ENCODE measurements at regions not wholly inside any gene's neighbourhood (a gene's known extent, or its start where the extent isn't known, plus 50 kb on each side); places are given as distances from the start of the nearest gene placed in this dataset.

DNA sequence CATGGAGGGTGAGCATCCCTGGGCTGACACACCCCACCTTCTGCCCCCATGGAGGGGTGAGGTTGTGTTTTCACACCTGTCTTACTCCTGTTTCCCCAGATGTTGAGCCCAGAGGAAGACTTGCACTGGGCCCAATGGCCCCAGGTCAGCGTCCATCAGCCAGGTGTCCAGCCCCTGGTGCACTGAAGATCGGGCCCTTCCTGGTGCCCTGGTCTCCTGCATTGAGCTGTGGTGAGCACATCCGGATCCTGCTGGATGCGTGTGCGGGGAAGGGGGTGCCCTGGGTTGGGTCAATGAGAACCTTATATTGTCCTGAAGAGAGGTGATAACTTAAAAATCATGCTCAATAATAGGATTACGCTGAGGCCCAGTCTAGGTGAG is 227.3 kb downstream of the SNRPN start:
- no peak for DNase-seq (ENCODE audit: low read depth)
- TF ChIP-seq, protein P1, sequence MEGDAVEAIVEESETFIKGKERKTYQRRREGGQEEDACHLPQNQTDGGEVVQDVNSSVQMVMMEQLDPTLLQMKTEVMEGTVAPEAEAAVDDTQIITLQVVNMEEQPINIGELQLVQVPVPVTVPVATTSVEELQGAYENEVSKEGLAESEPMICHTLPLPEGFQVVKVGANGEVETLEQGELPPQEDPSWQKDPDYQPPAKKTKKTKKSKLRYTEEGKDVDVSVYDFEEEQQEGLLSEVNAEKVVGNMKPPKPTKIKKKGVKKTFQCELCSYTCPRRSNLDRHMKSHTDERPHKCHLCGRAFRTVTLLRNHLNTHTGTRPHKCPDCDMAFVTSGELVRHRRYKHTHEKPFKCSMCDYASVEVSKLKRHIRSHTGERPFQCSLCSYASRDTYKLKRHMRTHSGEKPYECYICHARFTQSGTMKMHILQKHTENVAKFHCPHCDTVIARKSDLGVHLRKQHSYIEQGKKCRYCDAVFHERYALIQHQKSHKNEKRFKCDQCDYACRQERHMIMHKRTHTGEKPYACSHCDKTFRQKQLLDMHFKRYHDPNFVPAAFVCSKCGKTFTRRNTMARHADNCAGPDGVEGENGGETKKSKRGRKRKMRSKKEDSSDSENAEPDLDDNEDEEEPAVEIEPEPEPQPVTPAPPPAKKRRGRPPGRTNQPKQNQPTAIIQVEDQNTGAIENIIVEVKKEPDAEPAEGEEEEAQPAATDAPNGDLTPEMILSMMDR (IDR thresholded peaks at IDR 0.05; ENCODE audit: low read length, missing control alignments): no peak
- no peak overlapping the region for H3K4me3 ChIP-seq (replicated peaks; ENCODE audit: low read depth, low read length)

DNA sequence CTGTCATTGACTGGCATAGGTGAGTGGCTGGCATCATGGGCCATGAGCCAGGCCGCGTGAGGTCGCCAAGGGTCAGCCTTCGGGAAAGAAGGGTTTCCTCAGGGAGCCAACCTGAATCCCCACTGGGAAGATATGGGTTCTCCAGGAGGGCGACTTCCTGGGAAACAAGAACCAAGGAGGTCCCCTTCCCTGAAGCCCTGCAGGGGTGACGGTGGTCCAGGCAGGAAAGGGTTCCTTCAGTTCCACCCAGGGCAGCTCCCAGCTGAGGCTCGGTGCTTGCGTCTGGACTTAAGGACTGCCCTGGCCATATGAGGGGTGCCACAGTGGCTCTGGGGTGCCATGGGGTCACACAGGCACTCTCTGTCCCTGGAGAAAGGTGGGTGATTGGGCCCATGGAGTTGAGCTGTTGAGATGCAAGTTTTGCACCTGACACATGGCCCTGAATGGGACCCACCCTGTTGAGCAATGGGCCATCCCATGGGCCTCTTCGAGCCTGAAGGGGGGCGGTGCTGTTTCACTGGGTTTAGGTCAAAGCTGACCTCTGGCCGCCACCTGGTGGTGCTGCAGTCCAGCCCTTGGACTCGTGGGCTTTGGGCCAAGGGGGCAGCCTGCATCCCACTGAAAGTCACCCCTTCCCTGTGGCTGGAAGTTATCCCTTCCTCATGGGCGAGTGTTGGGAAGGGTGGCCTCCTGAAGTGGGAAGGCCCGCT is 228.1 kb downstream of the SNRPN start:
- TF ChIP-seq, protein P1 (IDR thresholded peaks at IDR 0.05; ENCODE audit: low read length, missing control alignments): no peak
- DNase-seq (ENCODE audit: low read depth): no peak

DNA sequence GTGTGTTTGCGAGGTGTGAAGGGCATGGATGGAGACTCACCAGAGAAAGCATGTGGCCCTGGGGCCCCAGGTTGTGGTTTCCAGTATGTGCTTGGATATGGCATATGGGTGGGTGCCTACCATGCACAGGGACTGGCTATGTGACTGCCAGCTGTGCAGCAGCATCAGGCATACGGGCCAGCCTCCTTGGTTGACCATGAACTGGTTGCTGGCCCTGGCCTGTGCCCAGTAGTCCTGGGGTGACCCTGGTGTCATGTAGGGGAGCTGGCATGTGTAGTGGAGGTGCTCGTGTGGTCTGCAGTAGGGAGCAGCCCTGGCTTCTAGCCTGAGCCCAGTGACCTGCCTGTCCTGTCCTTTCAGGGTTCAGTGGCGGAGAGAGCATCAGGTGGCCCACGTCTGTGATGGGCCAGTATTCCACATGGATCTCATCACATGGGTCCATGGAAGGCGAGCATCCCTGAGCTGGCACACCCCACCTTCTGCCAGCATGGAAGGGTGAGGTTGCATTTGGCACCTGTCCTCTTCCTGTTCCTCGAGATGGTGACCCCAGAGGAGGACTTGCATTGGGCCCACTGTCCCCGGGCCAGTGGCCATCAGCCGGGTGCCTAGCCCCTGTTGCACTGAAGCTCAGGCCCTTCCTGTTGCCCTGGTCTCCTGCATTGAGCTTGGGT is 228.9 kb downstream of the SNRPN start:
- no peak overlapping the region for H3K4me3 ChIP-seq (replicated peaks; ENCODE audit: low read depth, low read length)
- TF ChIP-seq, protein P1 (IDR thresholded peaks at IDR 0.05; ENCODE audit: low read length, missing control alignments): no peak
- DNase-seq (ENCODE audit: low read depth): no peak

More for the DNA sequence above, 228.1 kb downstream of the SNRPN start:
- H3K4me3 ChIP-seq (replicated peaks; ENCODE audit: low read depth, low read length): no peak overlapping the region

DNA sequence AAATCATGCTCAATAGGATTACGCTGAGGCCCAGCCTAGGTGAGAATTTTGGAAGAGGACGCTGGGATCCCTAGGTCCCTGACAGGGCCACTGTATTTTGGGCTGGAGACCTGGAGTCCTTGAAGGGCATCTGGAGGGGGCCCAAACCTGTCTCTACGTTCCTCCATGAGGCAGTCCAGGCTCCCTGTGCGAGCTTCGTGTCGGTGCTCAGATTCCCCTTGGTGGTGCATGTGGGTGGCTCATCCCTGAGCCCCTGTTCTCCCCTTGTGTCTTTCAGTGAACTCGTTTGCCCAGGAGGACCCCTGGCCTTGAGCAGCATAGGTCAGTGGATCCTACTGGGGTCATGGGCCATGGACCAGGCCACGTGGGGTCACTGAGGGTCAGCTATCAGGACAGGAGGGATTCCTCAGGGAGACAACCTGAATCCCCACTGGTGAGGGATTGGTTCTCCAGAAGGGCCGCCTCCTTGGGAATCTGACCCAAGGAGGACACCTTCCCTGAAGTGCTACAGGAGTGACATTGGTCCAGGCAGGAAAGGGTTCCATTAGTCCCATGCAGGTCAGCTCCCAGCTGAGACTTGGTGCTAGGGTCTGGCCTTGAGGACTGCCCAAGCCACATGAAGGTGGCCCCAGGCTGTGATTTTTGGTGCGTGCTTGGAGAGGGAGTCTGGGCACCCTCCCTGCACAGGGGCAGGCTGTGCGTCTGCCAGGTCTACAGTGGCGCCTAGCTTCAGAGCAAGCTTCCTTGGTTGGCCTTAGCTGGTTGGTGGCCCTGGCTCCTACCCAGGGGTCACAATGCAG is 229.8 kb downstream of the SNRPN start:
- no peak overlapping the region for H3K4me3 ChIP-seq (replicated peaks; ENCODE audit: low read depth, low read length)
- TF ChIP-seq, protein P1 (IDR thresholded peaks at IDR 0.05; ENCODE audit: low read length, missing control alignments): no peak
- DNase-seq (ENCODE audit: low read depth): no peak

DNA sequence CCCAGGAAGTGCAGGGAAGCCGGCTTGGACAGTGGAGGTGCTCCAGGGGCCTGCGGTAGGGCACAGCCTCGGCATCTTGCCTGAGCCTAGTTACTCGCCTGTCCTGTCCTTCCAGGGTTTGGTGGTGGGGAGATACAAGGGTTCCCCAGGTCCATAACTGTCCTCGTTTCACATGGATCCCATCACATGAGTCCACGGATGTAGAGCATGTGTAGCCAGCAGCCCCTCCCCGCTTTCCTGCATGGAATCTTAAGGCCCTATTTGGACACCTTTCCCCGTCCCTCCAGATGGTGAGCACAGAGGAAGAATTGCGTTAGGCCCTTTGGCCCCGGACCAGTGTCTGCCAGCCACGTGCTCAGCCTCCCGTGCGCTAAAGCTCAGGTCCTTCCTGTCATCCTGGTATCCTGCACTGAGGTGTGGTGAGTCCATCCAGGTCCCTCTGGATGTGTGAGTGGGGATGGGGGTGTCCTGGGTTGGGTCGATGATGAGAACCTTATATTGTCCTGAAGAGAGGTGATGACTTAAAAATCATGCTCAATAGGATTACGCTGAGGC is 230.4 kb downstream of the SNRPN start:
- H3K4me3 ChIP-seq (replicated peaks; ENCODE audit: low read depth, low read length): no peak overlapping the region
- DNase-seq (ENCODE audit: low read depth): no peak
- TF ChIP-seq, protein P1 (IDR thresholded peaks at IDR 0.05; ENCODE audit: low read length, missing control alignments): no peak

DNA sequence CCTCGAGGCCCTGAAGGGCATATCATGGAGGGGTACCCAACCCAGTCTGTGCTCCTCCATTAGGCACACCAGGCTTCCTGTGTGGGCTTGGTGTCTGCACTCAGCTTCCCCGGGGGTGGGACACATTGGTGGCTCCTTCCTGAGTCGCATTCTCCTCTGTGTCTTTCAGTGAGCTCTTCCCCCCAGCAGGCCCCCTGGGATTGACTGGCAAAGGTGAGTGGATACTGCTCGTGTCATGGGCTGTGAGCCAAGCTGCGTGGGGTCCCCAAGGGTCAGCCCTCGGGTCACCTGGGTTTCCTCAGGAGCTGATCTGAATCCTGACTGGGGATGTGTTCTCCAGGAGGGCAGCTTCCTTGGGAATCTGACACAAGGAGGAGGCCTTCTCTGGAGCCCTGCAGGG is 231.0 kb downstream of the SNRPN start:
- TF ChIP-seq, protein P1 (IDR thresholded peaks at IDR 0.05; ENCODE audit: low read length, missing control alignments): no peak
- no peak for DNase-seq (ENCODE audit: low read depth)
- no peak overlapping the region for H3K4me3 ChIP-seq (replicated peaks; ENCODE audit: low read depth, low read length)
